C4-2B (cell line): ENCODE measurements at regions not wholly inside any gene's neighbourhood (a gene's known extent, or its start where the extent isn't known, plus 50 kb on each side); places are given as distances from the start of the nearest gene placed in this dataset.

Experiments used
- ZFX ChIP-seq: fragments of 450-650 bp; IDR thresholded peaks from 2 replicates; pipeline ENCODE4 v1.6.1; 2017
- TF ChIP-seq, protein P1 (sequence below): fragments of 450-650 bp; conservative IDR thresholded peaks from 2 replicates; pipeline ENCODE4 v1.5.1; 2017; ENCODE audit warnings: mild to moderate bottlenecking

DNA sequence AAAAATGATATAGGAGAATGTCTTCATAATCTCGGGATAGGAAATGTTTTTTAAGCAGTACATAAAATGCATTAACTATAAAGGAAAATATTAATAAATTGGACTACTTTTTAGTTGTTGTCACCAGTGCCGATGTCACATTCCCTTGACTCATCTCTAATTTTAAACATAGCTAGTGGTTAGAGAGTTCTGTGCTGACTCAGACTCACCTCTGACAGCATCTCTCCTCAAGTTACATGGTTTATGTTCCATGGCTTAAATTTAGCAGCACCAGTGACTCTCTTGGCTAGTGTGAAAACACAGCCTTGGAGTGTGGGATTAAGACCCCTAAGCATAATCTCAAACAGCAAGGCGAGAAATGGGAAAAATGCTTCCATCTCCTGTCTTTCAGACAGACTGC, 311.8 kb upstream of the MMS22L start:
- TF ChIP-seq, protein P1, sequence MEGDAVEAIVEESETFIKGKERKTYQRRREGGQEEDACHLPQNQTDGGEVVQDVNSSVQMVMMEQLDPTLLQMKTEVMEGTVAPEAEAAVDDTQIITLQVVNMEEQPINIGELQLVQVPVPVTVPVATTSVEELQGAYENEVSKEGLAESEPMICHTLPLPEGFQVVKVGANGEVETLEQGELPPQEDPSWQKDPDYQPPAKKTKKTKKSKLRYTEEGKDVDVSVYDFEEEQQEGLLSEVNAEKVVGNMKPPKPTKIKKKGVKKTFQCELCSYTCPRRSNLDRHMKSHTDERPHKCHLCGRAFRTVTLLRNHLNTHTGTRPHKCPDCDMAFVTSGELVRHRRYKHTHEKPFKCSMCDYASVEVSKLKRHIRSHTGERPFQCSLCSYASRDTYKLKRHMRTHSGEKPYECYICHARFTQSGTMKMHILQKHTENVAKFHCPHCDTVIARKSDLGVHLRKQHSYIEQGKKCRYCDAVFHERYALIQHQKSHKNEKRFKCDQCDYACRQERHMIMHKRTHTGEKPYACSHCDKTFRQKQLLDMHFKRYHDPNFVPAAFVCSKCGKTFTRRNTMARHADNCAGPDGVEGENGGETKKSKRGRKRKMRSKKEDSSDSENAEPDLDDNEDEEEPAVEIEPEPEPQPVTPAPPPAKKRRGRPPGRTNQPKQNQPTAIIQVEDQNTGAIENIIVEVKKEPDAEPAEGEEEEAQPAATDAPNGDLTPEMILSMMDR, result no peak
- no peak for TF ChIP-seq ZFX
